Neural progenitor cell (in vitro differentiated cells): ENCODE measurements at regions not wholly inside any gene's neighbourhood (a gene's known extent, or its start where the extent isn't known, plus 50 kb on each side); places are given as distances from the start of the nearest gene placed in this dataset.

Experiments
- EZH2phosphoT487 ChIP-seq: fragments of 200-600 bp; sonication (generic); IDR thresholded peaks from 2 replicates; pipeline ENCODE4 v1.6.1; 2017; ENCODE audit warnings: antibody characterized with exemption
- TF ChIP-seq, protein P1 (sequence below): fragments of 200-600 bp; sonication (generic); IDR thresholded peaks from 2 replicates; pipeline ENCODE4 v1.5.1; 2017; ENCODE audit warnings: antibody characterized with exemption, mild to moderate bottlenecking

- TF ChIP-seq, protein P1, sequence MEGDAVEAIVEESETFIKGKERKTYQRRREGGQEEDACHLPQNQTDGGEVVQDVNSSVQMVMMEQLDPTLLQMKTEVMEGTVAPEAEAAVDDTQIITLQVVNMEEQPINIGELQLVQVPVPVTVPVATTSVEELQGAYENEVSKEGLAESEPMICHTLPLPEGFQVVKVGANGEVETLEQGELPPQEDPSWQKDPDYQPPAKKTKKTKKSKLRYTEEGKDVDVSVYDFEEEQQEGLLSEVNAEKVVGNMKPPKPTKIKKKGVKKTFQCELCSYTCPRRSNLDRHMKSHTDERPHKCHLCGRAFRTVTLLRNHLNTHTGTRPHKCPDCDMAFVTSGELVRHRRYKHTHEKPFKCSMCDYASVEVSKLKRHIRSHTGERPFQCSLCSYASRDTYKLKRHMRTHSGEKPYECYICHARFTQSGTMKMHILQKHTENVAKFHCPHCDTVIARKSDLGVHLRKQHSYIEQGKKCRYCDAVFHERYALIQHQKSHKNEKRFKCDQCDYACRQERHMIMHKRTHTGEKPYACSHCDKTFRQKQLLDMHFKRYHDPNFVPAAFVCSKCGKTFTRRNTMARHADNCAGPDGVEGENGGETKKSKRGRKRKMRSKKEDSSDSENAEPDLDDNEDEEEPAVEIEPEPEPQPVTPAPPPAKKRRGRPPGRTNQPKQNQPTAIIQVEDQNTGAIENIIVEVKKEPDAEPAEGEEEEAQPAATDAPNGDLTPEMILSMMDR: no peak
- TF ChIP-seq EZH2phosphoT487: no peak
Observed at GRCh38 chr3:152011812-152012735, 138.6 kb downstream of the SUCNR1 start.
